ENCODE measurements at regions not wholly inside any gene's neighbourhood (a gene's known extent, or its start where the extent isn't known, plus 50 kb on each side); places are given as distances from the start of the nearest gene placed in this dataset.

- H3K9me3 ChIP-seq (replicated peaks): no peaks in the 10 kb centered on the region
- H3K27me3 ChIP-seq (ENCODE audit: low read depth): no peaks in the 10 kb centered on the region
- no peak for TF ChIP-seq CTCF (IDR thresholded peaks at IDR 0.05; ENCODE audit: borderline replicate concordance)
- no peak overlapping the region for H3K27ac ChIP-seq (replicated peaks)
- intact Hi-C loops (cut with micrococcal nuclease): no loop called here
- H3K4me1 ChIP-seq: peaks cover 6% of the 10 kb centered on the region
- no peak for DNase-seq
- H3K4me3 ChIP-seq: no peak overlapping the region
- no peaks in the 10 kb centered on the region for H3K36me3 ChIP-seq
Measured at GRCh38 chr7:69182596-69183467, 415.4 kb upstream of the AUTS2 start.

- no peaks in the 10 kb centered on the region for H3K9me3 ChIP-seq (replicated peaks)
- DNase-seq: no peak
- H3K4me3 ChIP-seq: no peak overlapping the region
- TF ChIP-seq CTCF (IDR thresholded peaks at IDR 0.05; ENCODE audit: borderline replicate concordance): no peak
- H3K4me1 ChIP-seq: no peaks in the 10 kb centered on the region
- H3K27ac ChIP-seq (replicated peaks): no peak overlapping the region
- no peaks in the 10 kb centered on the region for H3K27me3 ChIP-seq (ENCODE audit: low read depth)
- H3K36me3 ChIP-seq: no peaks in the 10 kb centered on the region
- intact Hi-C loops (cut with micrococcal nuclease): no loop called here
Measured at GRCh38 chr7:69184339-69184738, 413.9 kb upstream of the AUTS2 start.

GRCh38 chr7:69185170-69185569, 413.1 kb upstream of the AUTS2 start:
- TF ChIP-seq CTCF (IDR thresholded peaks at IDR 0.05; ENCODE audit: borderline replicate concordance): no peak
- H3K9me3 ChIP-seq (replicated peaks): no peaks in the 10 kb centered on the region
- intact Hi-C loops (cut with micrococcal nuclease): no loop called here
- no peak for DNase-seq
- H3K27me3 ChIP-seq (ENCODE audit: low read depth): no peaks in the 10 kb centered on the region
- no peaks in the 10 kb centered on the region for H3K36me3 ChIP-seq
- no peak overlapping the region for H3K27ac ChIP-seq (replicated peaks)
- H3K4me1 ChIP-seq: no peaks in the 10 kb centered on the region
- H3K4me3 ChIP-seq: no peak overlapping the region

- TF ChIP-seq CTCF (IDR thresholded peaks at IDR 0.05; ENCODE audit: borderline replicate concordance): no peak
- Histone ChIP-seq H3K27ac (replicated peaks) (no peak overlapping the region), H3K4me1 (peaks cover 8% of the 10 kb centered on the region), H3K4me3 (no peak overlapping the region), H3K36me3 (no peaks in the 10 kb centered on the region), H3K9me3 (replicated peaks) (no peaks in the 10 kb centered on the region), H3K27me3 (ENCODE audit: low read depth) (no peaks in the 10 kb centered on the region)
- intact Hi-C loops (cut with micrococcal nuclease): no loop called here
- DNase-seq: no peak
Measured at GRCh38 chr7:69186974-69187373, 411.3 kb upstream of the AUTS2 start.

GRCh38 chr7:69187824-69188333, 410.4 kb upstream of the AUTS2 start:
- intact Hi-C loops (cut with micrococcal nuclease): no loop called here
- no peak for TF ChIP-seq CTCF (IDR thresholded peaks at IDR 0.05; ENCODE audit: borderline replicate concordance)
- Histone ChIP-seq H3K27me3 (ENCODE audit: low read depth) (no peaks in the 10 kb centered on the region), H3K36me3 (no peaks in the 10 kb centered on the region), H3K27ac (replicated peaks) (no peak overlapping the region), H3K9me3 (replicated peaks) (no peaks in the 10 kb centered on the region), H3K4me1 (peaks cover 8% of the 10 kb centered on the region), H3K4me3 (no peak overlapping the region)
- no peak for DNase-seq
